ENCODE measurements at regions not wholly inside any gene's neighbourhood (a gene's known extent, or its start where the extent isn't known, plus 50 kb on each side); places are given as distances from the start of the nearest gene placed in this dataset.

DNA sequence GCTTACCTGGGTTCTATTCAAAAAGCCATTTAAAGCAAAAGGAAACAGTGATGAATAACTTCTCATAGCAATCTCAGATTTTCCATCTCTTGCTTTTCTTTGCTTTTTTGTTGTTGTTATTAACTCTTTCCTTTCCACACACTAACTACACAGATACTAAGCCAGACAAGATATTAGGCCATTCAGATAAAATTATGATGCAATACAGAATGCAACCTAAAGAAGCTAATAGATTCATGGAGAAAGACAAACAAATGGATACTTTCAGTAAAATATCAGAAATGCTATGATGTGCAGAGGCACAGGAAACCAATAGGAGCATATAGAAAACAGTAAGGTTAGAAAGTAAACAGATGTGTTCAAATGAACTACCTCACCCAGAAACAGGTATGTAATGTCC, 597.0 kb upstream of the ITGA1 start:
- TF ChIP-seq POLR2AphosphoS5 (IDR thresholded peaks at IDR 0.05; ENCODE audit: low read depth, low read length) = no peak
- TF ChIP-seq TAF1 (IDR thresholded peaks at IDR 0.05; ENCODE audit: low read depth, low read length) = no peak
- no peak for TF ChIP-seq POLR2A (IDR thresholded peaks at IDR 0.05; ENCODE audit: low read depth, low read length)
- no peak for TF ChIP-seq POU2F2 (IDR thresholded peaks at IDR 0.05; ENCODE audit: low read depth, low read length)
- TF ChIP-seq PAX5 (IDR thresholded peaks at IDR 0.05; ENCODE audit: insufficient read depth, low read length, severe bottlenecking) = no peak
